A549 (cell line): ENCODE measurements at regions not wholly inside any gene's neighbourhood (a gene's known extent, or its start where the extent isn't known, plus 50 kb on each side); places are given as distances from the start of the nearest gene placed in this dataset.

Experiments
- CBX8 ChIP-seq: fragments of 200-600 bp; sonication (generic); IDR thresholded peaks from 2 replicates; pipeline ENCODE4 v1.6.1; 2016
- CEBPB ChIP-seq, 2 experiments: fragments of >200 bp in 1 of 2; sonication (Bioruptor Twin) in 1 of 2; formaldehyde crosslinking in 1 of 2; IDR thresholded peaks; 2 replicates each; pipeline ENCODE4 v1.6.1; 2012 to 2016
- MAFK ChIP-seq: fragments of 450-650 bp; IDR thresholded peaks from 2 replicates; pipeline ENCODE4 v1.6.1; 2014; ENCODE audit not compliant: partially characterized antibody
- RAD21 ChIP-seq, 2 experiments: fragments of >200 bp in 1 of 2; sonication (Bioruptor Twin) in 1 of 2; formaldehyde crosslinking in 1 of 2; IDR thresholded peaks in 1 of 2; conservative IDR thresholded peaks in 1 of 2; 2 replicates in 1 of 2; 3 replicates in 1 of 2; pipeline ENCODE4 v1.6.1; 2012 to 2018; ENCODE audit warnings: inconsistent platforms in 1 of 2

- TF ChIP-seq RAD21 (conservative IDR thresholded peaks at IDR 0.05 in 1 of 2, IDR thresholded peaks at IDR 0.05 in 1 of 2) (no peak), CBX8 (no peak), CEBPB (IDR thresholded peaks at IDR 0.05) (no peak), MAFK (no peak)
These were observed 239.6 kb upstream of the ASCC3 start for GRCh38 chr6:101120747-101121146.
